DOHH2 (cell line): ENCODE measurements at regions not wholly inside any gene's neighbourhood (a gene's known extent, or its start where the extent isn't known, plus 50 kb on each side); places are given as distances from the start of the nearest gene placed in this dataset.

ENCODE experiments used
- H3F3A ChIP-seq: fragments of 200-600 bp; sonication (generic), shearing (Covaris generic); 2 replicates; pipeline ENCODE4 v1.6.0; 2016; ENCODE audit warnings: antibody characterized with exemption, mild to moderate bottlenecking; ENCODE audit not compliant: control insufficient read depth, insufficient read depth
- H3K27ac ChIP-seq: fragments of 200-600 bp; sonication (generic); 2 replicates; pipeline ENCODE4 v1.5.1; 2014; ENCODE audit warnings: low read depth, mild to moderate bottlenecking, low read length, moderate library complexity
- H3K27me3 ChIP-seq: fragments of 200-600 bp; sonication (generic); 2 replicates; pipeline ENCODE4 v1.6.1; 2014; ENCODE audit warnings: mild to moderate bottlenecking, low read length, mixed read lengths; ENCODE audit not compliant: control insufficient read depth
- H3K36me3 ChIP-seq: fragments of 200-600 bp; sonication (generic); 2 replicates; pipeline ENCODE4 v1.6.1; 2014; ENCODE audit warnings: mild to moderate bottlenecking, low read length, moderate library complexity, mixed read lengths; ENCODE audit not compliant: control insufficient read depth
- H3K4me1 ChIP-seq: fragments of 200-600 bp; sonication (generic); 2 replicates; pipeline ENCODE4 v1.6.1; 2014; ENCODE audit warnings: mild to moderate bottlenecking, low read length, mixed read lengths; ENCODE audit not compliant: control insufficient read depth
- H3K4me2 ChIP-seq: fragments of 200-600 bp; sonication (generic); 2 replicates; pipeline ENCODE4 v1.6.0; 2014; ENCODE audit warnings: mild to moderate bottlenecking, low read length, moderate library complexity
- H3K4me3 ChIP-seq: fragments of 200-600 bp; sonication (generic); 2 replicates; pipeline ENCODE4 v1.5.1; 2014; ENCODE audit warnings: mild to moderate bottlenecking, low read length, mixed read lengths
- H3K79me2 ChIP-seq: fragments of 200-600 bp; sonication (generic); 2 replicates; pipeline ENCODE4 v1.6.1; 2014; ENCODE audit warnings: mild to moderate bottlenecking, low read length, mixed read lengths; ENCODE audit not compliant: control insufficient read depth
- H3K9me2 ChIP-seq: fragments of 200-600 bp; sonication (generic); replicated peaks from 2 replicates; pipeline ENCODE4 v1.6.1; 2014; ENCODE audit warnings: mild to moderate bottlenecking, low read length, mixed read lengths; ENCODE audit not compliant: control insufficient read depth
- H3K9me3 ChIP-seq: fragments of 200-600 bp; sonication (generic); 2 replicates; pipeline ENCODE4 v1.6.1; 2014; ENCODE audit warnings: antibody characterized with exemption, low read length, mixed read lengths; ENCODE audit not compliant: control insufficient read depth, insufficient read depth
- H4K20me1 ChIP-seq: fragments of 200-600 bp; sonication (generic); 2 replicates; pipeline ENCODE4 v1.6.0; 2014; ENCODE audit warnings: low read depth, mild to moderate bottlenecking, antibody characterized with exemption, low read length, moderate library complexity; ENCODE audit not compliant: control insufficient read depth, insufficient read depth
- CTCF ChIP-seq: fragments of 200-600 bp; sonication (generic); IDR thresholded peaks from one replicate; pipeline ENCODE4 v1.5.1; 2014; ENCODE audit warnings: antibody characterized with exemption, mild to moderate bottlenecking, low read depth, low read length; ENCODE audit not compliant: poor library complexity, severe bottlenecking
- EZH2phosphoT487 ChIP-seq: fragments of 200-600 bp; sonication (generic); IDR thresholded peaks from 2 replicates; pipeline ENCODE4 v1.6.1; 2017; ENCODE audit warnings: borderline replicate concordance, mild to moderate bottlenecking, antibody characterized with exemption, low read length, moderate library complexity, mixed read lengths

- Histone ChIP-seq H3K4me2 (no peak overlapping the region), H3F3A (no peaks in the 10 kb centered on the region), H3K79me2 (no peaks in the 10 kb centered on the region), H4K20me1 (no peaks in the 10 kb centered on the region), H3K36me3 (no peaks in the 10 kb centered on the region), H3K9me3 (no peaks in the 10 kb centered on the region; the same call in 1 of the 2 replicates), H3K4me3 (no peak overlapping the region), H3K9me2 (no peaks in the 10 kb centered on the region), H3K4me1 (no peaks in the 10 kb centered on the region), H3K27ac (no peak overlapping the region), H3K27me3 (no peaks in the 10 kb centered on the region)
- TF ChIP-seq CTCF (no peak), EZH2phosphoT487 (no peak)
Observed at GRCh38 chr9:16986556-16986955, 116.1 kb upstream of the BNC2 start.

GRCh38 chr9:16985559-16986348 lies 115.3 kb upstream of the BNC2 start:
- H3F3A ChIP-seq, result no peaks in the 10 kb centered on the region
- H3K4me2 ChIP-seq, result no peak overlapping the region
- no peak overlapping the region for H3K27ac ChIP-seq
- H4K20me1 ChIP-seq, result no peaks in the 10 kb centered on the region
- no peaks in the 10 kb centered on the region for H3K9me2 ChIP-seq
- no peak for TF ChIP-seq EZH2phosphoT487
- TF ChIP-seq CTCF, result no peak
- no peaks in the 10 kb centered on the region; the same call in 1 of the 2 replicates for H3K9me3 ChIP-seq
- no peaks in the 10 kb centered on the region for H3K4me1 ChIP-seq
- H3K4me3 ChIP-seq, result no peak overlapping the region
- H3K79me2 ChIP-seq, result no peaks in the 10 kb centered on the region
- H3K27me3 ChIP-seq, result no peaks in the 10 kb centered on the region
- no peaks in the 10 kb centered on the region for H3K36me3 ChIP-seq

DNA sequence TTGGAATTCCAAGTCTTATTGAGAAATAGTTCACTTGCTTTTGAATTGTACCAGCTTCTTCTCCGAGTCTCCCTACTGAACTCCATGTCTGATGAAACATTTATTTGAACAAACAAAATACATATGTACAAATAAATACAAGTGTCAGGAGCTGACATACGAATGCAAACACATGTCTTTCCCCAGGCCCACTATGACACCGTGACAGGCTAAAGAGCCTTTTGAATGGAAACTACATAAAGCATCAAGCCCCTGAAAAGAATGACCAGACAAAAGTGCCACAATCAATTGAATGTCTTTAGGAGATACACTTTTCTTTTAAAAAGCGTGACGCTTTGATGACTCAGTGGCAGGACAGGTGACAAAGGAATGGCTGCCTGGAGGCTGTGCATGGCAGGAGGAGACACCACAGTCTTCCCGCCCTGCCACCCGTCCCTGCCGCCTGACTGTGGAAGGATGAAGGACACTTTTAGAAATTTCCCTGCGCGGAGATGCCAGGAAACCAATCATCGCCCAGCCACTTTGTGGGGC lies 112.4 kb upstream of the BNC2 start:
- Histone ChIP-seq H3K4me2 (no peak overlapping the region), H3K4me3 (no peak overlapping the region), H3K79me2 (no peaks in the 10 kb centered on the region), H3K4me1 (no peaks in the 10 kb centered on the region), H3K36me3 (no peaks in the 10 kb centered on the region), H3K9me3 (no peaks in the 10 kb centered on the region; the same call in 1 of the 2 replicates), H4K20me1 (no peaks in the 10 kb centered on the region), H3K27ac (no peak overlapping the region), H3F3A (no peaks in the 10 kb centered on the region), H3K9me2 (no peaks in the 10 kb centered on the region), H3K27me3 (no peaks in the 10 kb centered on the region)
- TF ChIP-seq EZH2phosphoT487, result no peak
- TF ChIP-seq CTCF, result no peak
